GM18867 (cell line): ENCODE measurements at regions not wholly inside any gene's neighbourhood (a gene's known extent, or its start where the extent isn't known, plus 50 kb on each side); places are given as distances from the start of the nearest gene placed in this dataset.
"Not testable (repeated sequence)": the region's sequence is repeated elsewhere in the genome, so short reads cannot be mapped to it uniquely, and the experiment has no call there.

ENCODE experiments used
- ATAC-seq: cut with Tn5 transposase; IDR thresholded peaks from one replicate; pipeline ENCODE4 v1.9.1; 2021; ENCODE audit warnings: mild to moderate bottlenecking, moderate library complexity; ENCODE audit not compliant: unreplicated experiment

DNA sequence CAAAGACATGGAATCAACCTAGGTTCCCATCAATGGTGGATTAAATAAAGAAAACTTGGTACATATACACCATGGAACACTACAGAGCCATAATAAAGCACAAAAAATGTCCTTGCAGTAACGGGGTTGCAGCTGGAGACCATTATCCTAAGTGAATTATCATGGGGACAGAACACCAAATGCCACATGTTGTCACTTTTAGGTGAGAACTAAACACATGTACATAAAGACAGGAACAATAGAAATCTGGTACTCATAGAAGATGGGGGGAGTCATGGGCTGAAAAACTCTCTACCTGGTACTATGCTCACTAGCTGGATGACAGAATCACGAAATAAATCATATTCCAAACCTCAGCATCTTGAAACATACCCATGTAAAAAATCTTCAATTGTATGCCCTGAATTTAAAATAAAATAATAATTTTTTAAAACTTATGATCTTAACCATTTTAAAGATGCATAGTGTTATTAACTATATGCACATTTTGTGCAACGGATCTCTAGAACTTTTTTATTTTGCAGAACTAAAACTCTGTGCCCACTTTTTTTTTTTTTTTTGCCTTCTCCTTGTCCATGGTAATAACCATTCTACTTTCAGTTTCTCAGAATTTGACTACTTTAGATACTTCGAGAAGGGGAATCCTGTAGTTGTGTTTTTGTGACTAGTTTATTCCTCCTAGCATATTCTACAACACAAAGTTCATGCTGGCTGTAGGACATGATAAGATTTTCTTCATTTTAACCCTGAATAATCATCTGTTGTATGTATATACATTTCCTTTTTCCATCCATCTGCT lies 1081.6 kb upstream of the ACO1 start:
- peak; percentile 76 for ATAC-seq

DNA sequence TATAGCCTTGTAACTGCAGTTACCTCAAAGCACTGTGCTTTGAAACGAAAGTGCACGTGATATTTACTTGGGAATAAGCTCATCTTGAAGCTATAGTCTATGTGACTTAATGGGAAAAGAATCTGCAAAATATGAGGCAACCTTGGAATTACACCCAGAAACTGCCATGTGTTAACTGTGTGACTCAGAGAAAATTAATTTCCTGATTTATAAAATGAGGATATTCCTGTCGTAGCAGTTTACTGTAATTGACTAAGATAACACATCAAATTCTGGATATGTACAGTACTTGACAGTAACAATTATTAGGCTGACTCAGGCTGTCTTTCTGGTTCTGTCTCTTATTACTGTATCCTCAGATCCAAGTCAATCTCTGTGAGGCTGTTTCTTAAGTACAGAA lies 1079.9 kb upstream of the ACO1 start:
- no peak for ATAC-seq

GRCh38 chr9:31314241-31314640 lies 1070.2 kb upstream of the ACO1 start:
- ATAC-seq = no peak

GRCh38 chr9:31320494-31320893 lies 1063.9 kb upstream of the ACO1 start:
- ATAC-seq = no peak

- no peak for ATAC-seq
Measured at GRCh38 chr9:31321256-31321655, 1063.2 kb upstream of the ACO1 start.

GRCh38 chr9:31321686-31322085 lies 1062.8 kb upstream of the ACO1 start:
- no peak for ATAC-seq

GRCh38 chr9:31323726-31324444 lies 1060.6 kb upstream of the ACO1 start:
- ATAC-seq = peak; percentile 58

GRCh38 chr9:31325778-31326177 lies 1058.7 kb upstream of the ACO1 start:
- ATAC-seq = no peak

DNA sequence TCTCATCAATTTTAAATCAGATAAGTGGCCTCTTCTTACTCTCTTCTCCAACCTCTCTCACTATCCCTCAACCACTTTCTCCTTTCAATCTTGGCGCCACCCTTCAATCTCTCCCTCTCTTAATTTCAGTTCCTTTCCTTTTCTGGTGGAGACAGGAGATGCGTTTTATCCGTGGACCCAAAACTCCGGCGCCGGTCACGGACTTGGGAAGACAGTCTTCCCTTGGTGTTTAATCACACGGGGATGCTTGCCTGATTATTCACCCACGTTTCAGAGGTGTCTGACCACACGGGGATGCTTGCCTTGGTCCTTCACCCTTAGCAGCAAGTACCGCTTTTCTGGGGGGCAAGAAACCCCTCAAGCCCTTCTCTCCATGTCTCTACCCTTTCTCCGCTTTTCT lies 1057.6 kb upstream of the ACO1 start:
- ATAC-seq = not testable (repeated sequence)

GRCh38 chr9:31334837-31335528 lies 1049.5 kb upstream of the ACO1 start:
- no peak for ATAC-seq

DNA sequence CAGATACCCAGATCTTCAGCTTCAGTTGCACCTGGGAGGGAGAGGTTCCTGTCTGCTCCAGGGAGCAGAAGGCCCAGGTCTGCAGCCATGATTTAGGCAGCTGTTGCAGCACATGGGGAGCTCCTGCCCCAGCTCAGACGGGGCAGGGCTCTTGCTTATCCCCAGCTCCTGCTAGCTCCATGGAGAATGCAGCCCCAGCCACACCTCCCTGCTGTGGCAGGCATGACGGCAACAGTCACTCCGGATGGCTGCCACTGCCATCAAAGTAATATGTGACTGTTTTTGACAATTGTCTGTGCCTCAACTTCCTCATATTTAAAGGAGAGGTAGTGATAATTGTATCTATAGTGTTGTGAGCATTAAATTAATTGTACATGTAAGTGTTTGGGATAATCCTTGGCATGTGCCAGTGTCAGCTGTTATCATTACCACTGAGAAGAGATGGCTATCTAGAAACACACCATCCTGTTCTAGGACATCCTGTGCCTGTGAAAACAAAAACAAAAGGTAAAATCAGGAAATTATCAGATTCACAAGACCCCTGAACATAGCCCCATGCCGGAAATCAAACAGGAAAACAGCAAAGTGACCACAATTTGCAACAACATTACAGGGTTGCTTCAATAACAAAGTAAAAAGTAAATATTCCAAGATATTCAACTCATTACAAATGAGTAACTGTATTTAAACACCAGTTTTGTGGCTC lies 1048.8 kb upstream of the ACO1 start:
- ATAC-seq = no peak

DNA sequence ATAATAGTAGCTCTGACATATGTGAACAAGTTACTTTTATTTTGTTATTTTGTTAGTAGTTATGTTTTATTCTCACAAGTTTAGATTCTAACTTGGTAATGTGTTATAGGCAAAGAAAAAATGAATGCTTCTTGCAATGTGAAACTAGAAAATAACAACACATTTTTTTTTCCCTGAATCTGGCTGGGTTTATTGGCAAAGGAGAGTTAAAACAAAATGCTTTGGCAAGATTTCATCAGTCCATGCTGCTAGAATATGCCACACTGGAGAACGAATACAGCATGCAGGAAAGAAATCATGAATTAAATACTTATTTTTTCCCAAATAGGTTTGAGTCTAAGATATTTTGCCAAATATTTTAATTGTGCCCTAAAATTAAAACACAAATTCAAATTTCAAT lies 1048.1 kb upstream of the ACO1 start:
- ATAC-seq = no peak

- no peak for ATAC-seq
Measured at GRCh38 chr9:31336841-31337240, 1047.6 kb upstream of the ACO1 start.

DNA sequence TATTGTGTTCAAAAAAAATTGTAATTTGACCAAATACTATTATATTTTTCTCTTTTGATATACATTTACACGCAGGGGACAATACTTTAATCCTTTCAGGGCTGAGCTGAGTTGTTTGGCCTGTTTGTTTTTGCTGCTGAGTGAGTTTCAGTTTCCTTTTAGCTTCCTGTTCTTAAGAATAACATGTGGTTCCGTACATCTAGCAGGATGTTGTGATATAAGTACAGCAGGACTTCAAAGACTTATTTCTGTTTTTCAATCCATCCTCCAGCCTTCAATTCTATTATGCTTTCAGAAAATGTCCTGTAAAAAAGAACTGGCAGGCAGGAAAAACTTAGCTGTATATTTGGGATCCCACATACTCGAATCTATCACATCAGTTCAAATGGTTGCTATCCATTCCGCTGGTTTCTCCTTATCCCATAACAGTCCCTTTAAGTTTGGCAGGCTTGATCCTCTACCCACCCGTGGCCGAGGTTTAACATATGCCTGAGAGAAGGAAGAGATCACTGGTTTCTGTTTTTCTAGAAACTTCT lies 1037.3 kb upstream of the ACO1 start:
- ATAC-seq = peak; percentile 99

DNA sequence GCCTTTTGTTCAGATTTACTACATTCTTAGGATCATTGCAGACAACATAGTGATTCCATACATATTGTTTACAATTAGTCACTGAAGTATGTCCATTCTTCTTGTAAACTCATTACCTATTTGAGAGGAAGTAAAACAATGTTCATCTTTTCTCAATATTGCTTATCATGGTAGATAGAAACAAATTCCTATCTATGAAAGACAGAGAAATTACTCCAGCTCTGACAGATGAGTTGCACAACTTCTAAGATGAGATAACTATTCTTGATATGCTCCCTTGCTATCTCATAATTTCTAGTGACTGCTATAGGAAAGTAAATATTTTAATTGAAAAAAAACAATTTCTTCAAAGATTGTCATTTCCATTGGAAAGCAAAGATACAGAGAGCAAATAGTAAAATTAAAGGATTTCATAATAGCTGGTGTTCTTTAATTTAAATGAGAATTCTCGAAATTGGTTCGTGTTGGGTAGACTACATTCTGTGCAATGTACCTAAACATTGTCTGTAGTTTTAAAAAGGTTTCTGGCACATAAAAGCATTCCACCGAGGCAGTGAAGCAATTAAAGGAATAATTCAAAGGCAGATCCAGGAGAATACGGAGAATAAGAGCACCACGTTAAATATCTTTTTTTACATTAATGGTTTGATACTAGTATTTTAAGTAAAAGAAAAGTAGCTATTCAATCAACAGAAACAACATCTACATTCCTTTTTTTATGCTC lies 1029.1 kb upstream of the ACO1 start:
- ATAC-seq = no peak

DNA sequence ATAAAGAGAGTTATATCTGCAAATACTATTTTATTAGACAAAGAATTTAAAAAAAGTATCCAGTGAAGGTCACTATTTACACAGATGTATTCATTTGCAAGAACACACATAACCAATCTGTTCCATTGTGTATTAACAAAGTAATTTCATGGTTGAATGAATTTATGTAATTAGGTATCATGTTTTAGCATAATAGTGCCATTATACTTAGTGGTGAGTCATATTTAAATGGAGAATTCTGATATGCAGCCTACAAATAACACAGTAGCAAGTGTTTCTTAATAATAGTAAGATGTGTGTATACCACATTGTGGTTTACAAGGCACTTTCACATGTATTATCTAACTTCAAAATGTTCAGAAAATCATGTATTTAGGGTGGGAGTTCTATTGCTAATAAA lies 1028.5 kb upstream of the ACO1 start:
- ATAC-seq = no peak

DNA sequence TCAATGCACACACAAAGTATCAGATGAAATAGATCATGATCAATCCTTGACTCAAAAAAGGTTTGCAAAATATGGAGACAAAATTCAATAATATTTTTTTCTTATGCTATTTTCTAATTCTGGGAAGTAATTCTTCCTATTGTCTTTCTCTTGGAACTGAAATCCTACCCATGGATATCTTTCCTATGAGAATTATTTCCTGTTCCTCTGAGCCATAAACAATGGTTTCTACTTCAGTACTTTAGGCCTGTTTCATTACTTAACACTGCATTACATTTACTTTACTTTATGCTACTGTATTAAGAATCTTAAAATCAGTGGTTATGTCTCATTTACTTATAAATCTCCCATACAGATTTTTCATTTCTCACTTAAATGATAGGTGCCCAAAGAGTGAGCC lies 1025.4 kb upstream of the ACO1 start:
- no peak for ATAC-seq

DNA sequence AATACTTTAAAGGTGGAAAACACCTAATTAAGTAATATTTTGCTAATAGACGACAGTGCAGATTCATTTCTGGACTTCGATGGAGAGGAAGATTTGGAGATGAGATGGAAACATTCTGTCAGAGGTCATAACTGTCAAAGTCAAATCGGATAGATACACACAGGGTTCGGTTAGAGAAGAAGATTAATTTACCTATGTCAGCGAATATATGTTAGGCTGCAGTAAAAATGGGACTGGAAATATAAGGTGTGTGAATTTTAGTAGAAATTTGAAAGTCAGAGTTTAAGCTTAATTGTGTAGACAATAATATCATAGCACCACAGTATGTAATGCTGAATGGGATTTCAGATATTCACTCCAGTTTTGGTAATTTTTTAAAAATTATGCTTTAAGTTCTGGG lies 1020.3 kb upstream of the ACO1 start:
- ATAC-seq = no peak

GRCh38 chr9:31372799-31373587 lies 1011.5 kb upstream of the ACO1 start:
- ATAC-seq = no peak

- ATAC-seq = no peak
Measured at GRCh38 chr9:31377358-31377757, 1007.1 kb upstream of the ACO1 start.
